ENCODE measurements at regions not wholly inside any gene's neighbourhood (a gene's known extent, or its start where the extent isn't known, plus 50 kb on each side); places are given as distances from the start of the nearest gene placed in this dataset.

DNA sequence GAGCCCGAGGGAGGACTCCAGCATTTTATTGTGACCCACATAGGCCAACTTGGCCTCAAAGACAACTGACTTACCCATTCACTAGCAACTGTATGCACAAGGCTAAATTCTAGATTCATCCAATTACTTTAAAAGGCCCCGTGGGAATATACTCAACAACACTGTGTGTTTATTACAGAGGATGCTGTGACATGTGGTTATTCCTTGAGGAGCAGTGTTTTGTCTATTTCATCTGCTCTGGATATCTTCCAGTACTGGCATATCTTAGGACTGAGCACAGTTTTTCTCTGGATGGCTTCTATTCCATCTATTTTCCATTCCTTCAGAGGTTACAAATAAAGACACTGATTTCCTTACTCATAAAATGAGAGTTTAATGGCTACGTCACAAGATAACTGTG, 87.2 kb upstream of the KRAS start:
- no peak overlapping the region for H3K4me3 Mint-ChIP-seq (ENCODE audit: unreplicated experiment)
- peaks cover 3% of the 10 kb centered on the region for H3K36me3 Mint-ChIP-seq (ENCODE audit: low read depth, unreplicated experiment)
- no peak overlapping the region for H3K27ac Mint-ChIP-seq (ENCODE audit: unreplicated experiment)
- no peaks in the 10 kb centered on the region for H3K4me1 Mint-ChIP-seq (ENCODE audit: unreplicated experiment)
- TF ChIP-seq, protein P1, sequence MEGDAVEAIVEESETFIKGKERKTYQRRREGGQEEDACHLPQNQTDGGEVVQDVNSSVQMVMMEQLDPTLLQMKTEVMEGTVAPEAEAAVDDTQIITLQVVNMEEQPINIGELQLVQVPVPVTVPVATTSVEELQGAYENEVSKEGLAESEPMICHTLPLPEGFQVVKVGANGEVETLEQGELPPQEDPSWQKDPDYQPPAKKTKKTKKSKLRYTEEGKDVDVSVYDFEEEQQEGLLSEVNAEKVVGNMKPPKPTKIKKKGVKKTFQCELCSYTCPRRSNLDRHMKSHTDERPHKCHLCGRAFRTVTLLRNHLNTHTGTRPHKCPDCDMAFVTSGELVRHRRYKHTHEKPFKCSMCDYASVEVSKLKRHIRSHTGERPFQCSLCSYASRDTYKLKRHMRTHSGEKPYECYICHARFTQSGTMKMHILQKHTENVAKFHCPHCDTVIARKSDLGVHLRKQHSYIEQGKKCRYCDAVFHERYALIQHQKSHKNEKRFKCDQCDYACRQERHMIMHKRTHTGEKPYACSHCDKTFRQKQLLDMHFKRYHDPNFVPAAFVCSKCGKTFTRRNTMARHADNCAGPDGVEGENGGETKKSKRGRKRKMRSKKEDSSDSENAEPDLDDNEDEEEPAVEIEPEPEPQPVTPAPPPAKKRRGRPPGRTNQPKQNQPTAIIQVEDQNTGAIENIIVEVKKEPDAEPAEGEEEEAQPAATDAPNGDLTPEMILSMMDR (IDR thresholded peaks at IDR 0.05; ENCODE audit: unreplicated experiment), result no peak
- no peaks in the 10 kb centered on the region for H3K9me3 Mint-ChIP-seq (ENCODE audit: unreplicated experiment)
- H3K27me3 Mint-ChIP-seq (ENCODE audit: unreplicated experiment), result peaks cover 2% of the 10 kb centered on the region
- DNase-seq (ENCODE audit: low spot score), result no peak

DNA sequence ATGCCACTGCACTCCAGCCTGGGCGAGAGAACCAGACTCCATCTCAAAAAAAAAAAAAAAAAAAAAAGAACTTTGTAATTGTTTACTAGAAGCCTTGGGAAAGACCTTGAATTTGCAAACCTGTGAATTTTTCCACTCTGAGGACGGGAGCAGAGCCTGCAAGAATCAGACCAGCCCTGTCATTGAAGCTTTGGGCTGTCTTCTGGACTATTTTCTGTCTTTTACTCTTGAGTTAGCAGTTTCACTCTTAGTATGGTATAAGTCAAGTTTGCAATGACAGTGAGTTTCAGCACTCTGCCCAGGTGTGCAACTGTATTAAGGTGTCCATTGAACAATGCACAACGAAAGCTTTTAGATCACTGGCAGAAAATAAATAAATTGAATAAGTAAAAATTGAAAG, 81.4 kb upstream of the KRAS start:
- H3K27me3 Mint-ChIP-seq (ENCODE audit: unreplicated experiment), result no peaks in the 10 kb centered on the region
- TF ChIP-seq, protein P1 (IDR thresholded peaks at IDR 0.05; ENCODE audit: unreplicated experiment), result no peak
- no peak overlapping the region for H3K4me3 Mint-ChIP-seq (ENCODE audit: unreplicated experiment)
- no peaks in the 10 kb centered on the region for H3K9me3 Mint-ChIP-seq (ENCODE audit: unreplicated experiment)
- no peak for DNase-seq (ENCODE audit: low spot score)
- no peak overlapping the region for H3K27ac Mint-ChIP-seq (ENCODE audit: unreplicated experiment)
- no peaks in the 10 kb centered on the region for H3K4me1 Mint-ChIP-seq (ENCODE audit: unreplicated experiment)
- no peaks in the 10 kb centered on the region for H3K36me3 Mint-ChIP-seq (ENCODE audit: low read depth, unreplicated experiment)

DNA sequence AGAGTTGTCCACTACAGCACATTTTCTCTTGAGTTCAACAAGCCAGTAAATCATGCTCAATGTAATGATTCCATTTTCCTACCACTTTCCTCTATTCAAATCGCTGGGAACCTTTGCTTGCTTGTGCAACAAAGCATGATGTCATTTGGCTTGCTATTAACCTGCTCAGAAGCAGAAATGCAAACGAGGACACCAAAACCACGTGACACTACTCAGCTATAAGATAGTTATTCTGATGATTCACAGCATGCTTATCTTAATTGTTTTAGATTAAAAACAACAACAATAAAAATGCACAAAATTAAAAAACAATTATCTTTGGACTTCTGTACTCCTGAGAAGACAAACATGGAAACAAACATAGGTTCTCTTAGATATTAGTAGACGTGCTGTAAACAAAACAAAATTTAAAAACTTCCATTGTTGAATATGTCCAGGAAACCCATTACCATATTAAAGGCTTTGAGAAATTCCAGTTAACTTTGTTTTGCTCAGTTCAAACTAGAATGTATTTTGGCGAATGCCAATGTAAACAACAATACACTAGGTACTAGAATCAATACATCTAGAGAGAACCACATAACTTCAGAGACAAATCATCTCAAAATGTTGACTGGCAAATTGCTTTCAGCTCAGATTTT, 77.5 kb upstream of the KRAS start:
- no peak overlapping the region for H3K27ac Mint-ChIP-seq (ENCODE audit: unreplicated experiment)
- H3K9me3 Mint-ChIP-seq (ENCODE audit: unreplicated experiment), result no peaks in the 10 kb centered on the region
- no peaks in the 10 kb centered on the region for H3K4me1 Mint-ChIP-seq (ENCODE audit: unreplicated experiment)
- TF ChIP-seq, protein P1 (IDR thresholded peaks at IDR 0.05; ENCODE audit: unreplicated experiment), result no peak
- no peaks in the 10 kb centered on the region for H3K36me3 Mint-ChIP-seq (ENCODE audit: low read depth, unreplicated experiment)
- no peaks in the 10 kb centered on the region for H3K27me3 Mint-ChIP-seq (ENCODE audit: unreplicated experiment)
- DNase-seq (ENCODE audit: low spot score), result no peak
- H3K4me3 Mint-ChIP-seq (ENCODE audit: unreplicated experiment), result no peak overlapping the region

DNA sequence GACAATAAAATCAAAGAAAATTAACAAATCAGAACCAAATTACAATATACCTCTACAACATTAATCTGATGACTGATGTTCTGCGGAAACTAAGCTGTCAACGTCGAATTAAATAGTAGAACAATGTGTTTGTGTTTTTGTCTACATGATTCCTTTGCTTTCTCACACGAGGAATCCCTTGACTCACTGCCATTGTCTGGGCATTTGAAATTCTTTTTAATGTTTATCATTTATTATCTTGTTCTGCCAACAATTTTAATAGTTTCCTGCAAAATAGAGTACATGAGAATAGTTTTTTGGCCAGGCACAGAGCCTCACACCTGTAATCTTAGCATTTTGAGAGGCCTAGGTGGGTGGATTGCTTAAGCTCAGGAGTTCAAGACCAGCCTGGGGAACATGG, 76.6 kb upstream of the KRAS start:
- peaks cover 7% of the 10 kb centered on the region for H3K4me1 Mint-ChIP-seq (ENCODE audit: unreplicated experiment)
- H3K9me3 Mint-ChIP-seq (ENCODE audit: unreplicated experiment), result no peaks in the 10 kb centered on the region
- no peak for DNase-seq (ENCODE audit: low spot score)
- no peaks in the 10 kb centered on the region for H3K27me3 Mint-ChIP-seq (ENCODE audit: unreplicated experiment)
- no peaks in the 10 kb centered on the region for H3K36me3 Mint-ChIP-seq (ENCODE audit: low read depth, unreplicated experiment)
- TF ChIP-seq, protein P1 (IDR thresholded peaks at IDR 0.05; ENCODE audit: unreplicated experiment), result no peak
- no peak overlapping the region for H3K4me3 Mint-ChIP-seq (ENCODE audit: unreplicated experiment)
- no peak overlapping the region for H3K27ac Mint-ChIP-seq (ENCODE audit: unreplicated experiment)

DNA sequence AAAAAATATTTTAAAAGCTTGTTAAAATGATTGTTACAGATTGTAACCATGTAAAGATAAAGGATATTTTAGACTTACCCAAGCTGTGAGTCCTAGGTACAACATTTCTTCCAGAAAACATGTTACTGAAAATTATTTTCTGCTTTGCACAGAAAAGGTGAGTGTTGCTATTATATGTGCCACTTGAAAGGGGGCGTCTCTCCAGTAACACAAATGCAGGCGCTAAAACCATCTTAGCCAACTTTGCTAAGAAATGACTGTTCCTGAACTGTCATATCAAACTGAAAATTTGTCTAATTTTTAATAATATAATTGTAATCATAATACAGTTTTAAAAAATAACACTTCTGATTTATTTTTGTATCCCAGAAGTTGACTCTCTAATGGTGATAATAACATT, 75.6 kb upstream of the KRAS start:
- H3K36me3 Mint-ChIP-seq (ENCODE audit: low read depth, unreplicated experiment), result no peaks in the 10 kb centered on the region
- DNase-seq (ENCODE audit: low spot score), result no peak
- no peak overlapping the region for H3K4me3 Mint-ChIP-seq (ENCODE audit: unreplicated experiment)
- TF ChIP-seq, protein P1 (IDR thresholded peaks at IDR 0.05; ENCODE audit: unreplicated experiment), result no peak
- H3K4me1 Mint-ChIP-seq (ENCODE audit: unreplicated experiment), result peaks cover 9% of the 10 kb centered on the region
- H3K27me3 Mint-ChIP-seq (ENCODE audit: unreplicated experiment), result no peaks in the 10 kb centered on the region
- no peaks in the 10 kb centered on the region for H3K9me3 Mint-ChIP-seq (ENCODE audit: unreplicated experiment)
- H3K27ac Mint-ChIP-seq (ENCODE audit: unreplicated experiment), result no peak overlapping the region
